Right forelimb (tissue), 1 donor: ENCODE measurements at regions not wholly inside any gene's neighbourhood (a gene's known extent, or its start where the extent isn't known, plus 50 kb on each side); places are given as distances from the start of the nearest gene placed in this dataset.
"Not testable (repeated sequence)": the region's sequence is repeated elsewhere in the genome, so short reads cannot be mapped to it uniquely, and the experiment has no call there.

ENCODE experiments used
- DNase-seq: peaks from one replicate; pipeline ENCODE4 v3.0.0-alpha.2; 2018

- no peak for DNase-seq
Observed at GRCh38 chr7:48992816-48993215, 68.5 kb downstream of the CDC14C start.

- DNase-seq, result no peak
Observed at GRCh38 chr7:49001610-49002033, 77.3 kb downstream of the CDC14C start.

GRCh38 chr7:49010717-49011116 lies 86.4 kb downstream of the CDC14C start:
- no peak for DNase-seq

- DNase-seq, result no peak
Observed at GRCh38 chr7:49014870-49015269, 90.5 kb downstream of the CDC14C start.

- no peak for DNase-seq
Observed at GRCh38 chr7:49020145-49020544, 95.8 kb downstream of the CDC14C start.

GRCh38 chr7:49022448-49022847 lies 98.1 kb downstream of the CDC14C start:
- no peak for DNase-seq

- no peak for DNase-seq
Observed at GRCh38 chr7:49023345-49024328, 99.3 kb downstream of the CDC14C start.

GRCh38 chr7:49030221-49030620 lies 105.9 kb downstream of the CDC14C start:
- DNase-seq, result no peak

GRCh38 chr7:49033140-49033539 lies 108.8 kb downstream of the CDC14C start:
- DNase-seq, result not testable (repeated sequence)

GRCh38 chr7:49037346-49038210 lies 113.2 kb downstream of the CDC14C start:
- no peak for DNase-seq

- no peak for DNase-seq
Observed at GRCh38 chr7:49038821-49039358, 114.5 kb downstream of the CDC14C start.

GRCh38 chr7:49060743-49061142 lies 136.4 kb downstream of the CDC14C start:
- no peak for DNase-seq

- no peak for DNase-seq
Observed at GRCh38 chr7:49074538-49074937, 150.2 kb downstream of the CDC14C start.

- no peak for DNase-seq
Observed at GRCh38 chr7:49080896-49081475, 156.6 kb downstream of the CDC14C start.

GRCh38 chr7:49088017-49088416 lies 163.7 kb downstream of the CDC14C start:
- no peak for DNase-seq

- DNase-seq, result no peak
Observed at GRCh38 chr7:49089717-49090116, 165.4 kb downstream of the CDC14C start.

- no peak for DNase-seq
Observed at GRCh38 chr7:49091089-49091488, 166.7 kb downstream of the CDC14C start.

GRCh38 chr7:49091519-49091918 lies 167.2 kb downstream of the CDC14C start:
- no peak for DNase-seq

GRCh38 chr7:49093218-49093617 lies 168.9 kb downstream of the CDC14C start:
- no peak for DNase-seq

- DNase-seq, result no peak
Observed at GRCh38 chr7:49094866-49095265, 170.5 kb downstream of the CDC14C start.

GRCh38 chr7:49099587-49100326 lies 175.4 kb downstream of the CDC14C start:
- no peak for DNase-seq
